Osteoblast (primary cell): ENCODE measurements at regions not wholly inside any gene's neighbourhood (a gene's known extent, or its start where the extent isn't known, plus 50 kb on each side); places are given as distances from the start of the nearest gene placed in this dataset.

Experiments used
- DNase-seq: peaks from one replicate; pipeline ENCODE4 v3.0.0; 2011; ENCODE audit warnings: low spot score, mixed read lengths; ENCODE audit not compliant: insufficient read length; ENCODE audit errors: missing footprints
- H2AFZ ChIP-seq: 2 replicates; pipeline ENCODE4 v1.6.0; 2011; ENCODE audit warnings: mild to moderate bottlenecking, low read length
- H3K27ac ChIP-seq: 2 replicates; pipeline ENCODE4 v1.5.1; 2011; ENCODE audit warnings: mild to moderate bottlenecking, low read depth, low read length, moderate library complexity
- H3K27me3 ChIP-seq: 2 replicates; pipeline ENCODE4 v1.6.0; 2012; ENCODE audit warnings: mild to moderate bottlenecking, control low read depth, inconsistent platforms, low read length, moderate library complexity; ENCODE audit not compliant: insufficient read depth
- H3K36me3 ChIP-seq: 2 replicates; pipeline ENCODE4 v1.5.1; 2011; ENCODE audit warnings: mild to moderate bottlenecking, low read length, control low read depth, moderate library complexity; ENCODE audit not compliant: insufficient read depth
- H3K4me1 ChIP-seq: 2 replicates; pipeline ENCODE4 v1.5.1; 2011; ENCODE audit warnings: mild to moderate bottlenecking, low read length, control low read depth, moderate library complexity; ENCODE audit not compliant: insufficient read depth
- H3K4me2 ChIP-seq: 2 replicates; pipeline ENCODE4 v1.6.0; 2011; ENCODE audit warnings: mild to moderate bottlenecking, low read length; ENCODE audit not compliant: insufficient read depth
- H3K4me3 ChIP-seq: fragments of 200-600 bp; sonication (generic); 3 replicates; pipeline ENCODE4 v1.5.1; 2012; ENCODE audit warnings: mild to moderate bottlenecking, low read length, inconsistent platforms; ENCODE audit not compliant: insufficient read depth
- H3K79me2 ChIP-seq: 2 replicates; pipeline ENCODE4 v1.6.0; 2012; ENCODE audit warnings: mild to moderate bottlenecking, low read length, control low read depth, inconsistent platforms; ENCODE audit not compliant: insufficient read depth
- H3K9me3 ChIP-seq: 2 replicates; pipeline ENCODE4 v1.5.1; 2011; ENCODE audit warnings: low read depth, low read length, control low read depth
- H4K20me1 ChIP-seq: 2 replicates; pipeline ENCODE4 v1.6.0; 2012; ENCODE audit warnings: mild to moderate bottlenecking, low read length, control low read depth; ENCODE audit not compliant: insufficient read depth
- CTCF ChIP-seq: IDR thresholded peaks from 2 replicates; pipeline ENCODE4 v1.5.1; 2011; ENCODE audit warnings: mild to moderate bottlenecking, low read depth, low read length, moderate library complexity; ENCODE audit errors: extremely low read depth

GRCh38 chr4:43525646-43526045 lies 633.1 kb downstream of the GRXCR1 start:
- Histone ChIP-seq H2AFZ (no peak overlapping the region), H3K27me3 (no peaks in the 10 kb centered on the region), H3K9me3 (no peaks in the 10 kb centered on the region), H3K27ac (no peak overlapping the region), H3K4me3 (no peak overlapping the region), H3K4me1 (no peaks in the 10 kb centered on the region), H3K4me2 (no peak overlapping the region), H3K79me2 (no peaks in the 10 kb centered on the region), H3K36me3 (no peaks in the 10 kb centered on the region), H4K20me1 (no peaks in the 10 kb centered on the region)
- TF ChIP-seq CTCF = no peak
- no peak for DNase-seq

- no peaks in the 10 kb centered on the region for H3K9me3 ChIP-seq
- H3K27me3 ChIP-seq = no peaks in the 10 kb centered on the region
- H3K4me3 ChIP-seq = no peak overlapping the region
- H3K36me3 ChIP-seq = no peaks in the 10 kb centered on the region
- no peak overlapping the region for H3K27ac ChIP-seq
- no peaks in the 10 kb centered on the region for H3K4me1 ChIP-seq
- H3K4me2 ChIP-seq = no peak overlapping the region
- TF ChIP-seq CTCF = no peak
- H2AFZ ChIP-seq = no peak overlapping the region
- H3K79me2 ChIP-seq = no peaks in the 10 kb centered on the region
- no peak for DNase-seq
- H4K20me1 ChIP-seq = no peaks in the 10 kb centered on the region
Measured at GRCh38 chr4:43547561-43547960, 655.0 kb downstream of the GRXCR1 start.

- no peaks in the 10 kb centered on the region for H3K4me1 ChIP-seq
- H3K4me3 ChIP-seq = no peak overlapping the region
- H3K79me2 ChIP-seq = no peaks in the 10 kb centered on the region
- no peak for TF ChIP-seq CTCF
- H3K4me2 ChIP-seq = no peak overlapping the region
- H3K27me3 ChIP-seq = no peaks in the 10 kb centered on the region
- H3K9me3 ChIP-seq = no peaks in the 10 kb centered on the region
- H4K20me1 ChIP-seq = no peaks in the 10 kb centered on the region
- no peak overlapping the region for H2AFZ ChIP-seq
- no peak for DNase-seq
- no peak overlapping the region for H3K27ac ChIP-seq
- no peaks in the 10 kb centered on the region for H3K36me3 ChIP-seq
Measured at GRCh38 chr4:43550981-43551627, 658.6 kb downstream of the GRXCR1 start.

DNA sequence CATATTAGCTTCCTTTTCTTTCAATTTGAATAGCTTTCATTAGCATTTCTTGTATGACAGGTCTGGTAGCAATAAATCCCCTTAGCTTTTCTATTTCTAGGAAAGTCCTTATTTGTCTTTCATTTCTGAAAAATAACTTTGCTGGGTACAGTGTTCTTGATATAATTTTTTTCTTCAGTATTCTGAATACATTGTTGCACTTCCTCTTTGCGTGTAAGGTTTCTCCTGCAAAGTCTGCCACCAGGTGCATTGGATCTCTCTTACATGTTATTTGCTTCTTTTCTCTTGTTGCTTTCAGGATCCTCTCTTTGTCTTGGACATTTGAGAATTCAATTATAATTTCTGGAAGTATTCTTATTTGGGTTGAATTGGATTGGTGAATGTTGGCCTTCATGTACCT lies 663.7 kb downstream of the GRXCR1 start:
- H3K4me3 ChIP-seq = no peak overlapping the region
- H4K20me1 ChIP-seq = no peaks in the 10 kb centered on the region
- no peak for TF ChIP-seq CTCF
- no peaks in the 10 kb centered on the region for H3K79me2 ChIP-seq
- no peaks in the 10 kb centered on the region for H3K36me3 ChIP-seq
- no peak overlapping the region for H3K27ac ChIP-seq
- DNase-seq = no peak
- no peak overlapping the region for H2AFZ ChIP-seq
- H3K27me3 ChIP-seq = no peaks in the 10 kb centered on the region
- H3K4me1 ChIP-seq = no peaks in the 10 kb centered on the region
- peaks cover 5% of the 10 kb centered on the region for H3K9me3 ChIP-seq
- H3K4me2 ChIP-seq = no peak overlapping the region
